Breast epithelium (tissue), 3 donors: ENCODE measurements at regions not wholly inside any gene's neighbourhood (a gene's known extent, or its start where the extent isn't known, plus 50 kb on each side); places are given as distances from the start of the nearest gene placed in this dataset.

ENCODE experiments used
- POLR2A ChIP-seq: fragments of 450-650 bp; IDR thresholded peaks from one replicate; pipeline ENCODE4 v1.6.1; 2016; ENCODE audit warnings: antibody characterized with exemption, mild to moderate bottlenecking, moderate library complexity
- TF ChIP-seq, protein P1 (sequence below), 3 donors: fragments of 450-650 bp; IDR thresholded peaks; one replicate each; pipeline ENCODE4 v1.5.1; 2016 to 2017; ENCODE audit warnings: antibody characterized with exemption in 3 of 3, mild to moderate bottlenecking in 3 of 3, moderate library complexity in 3 of 3

DNA sequence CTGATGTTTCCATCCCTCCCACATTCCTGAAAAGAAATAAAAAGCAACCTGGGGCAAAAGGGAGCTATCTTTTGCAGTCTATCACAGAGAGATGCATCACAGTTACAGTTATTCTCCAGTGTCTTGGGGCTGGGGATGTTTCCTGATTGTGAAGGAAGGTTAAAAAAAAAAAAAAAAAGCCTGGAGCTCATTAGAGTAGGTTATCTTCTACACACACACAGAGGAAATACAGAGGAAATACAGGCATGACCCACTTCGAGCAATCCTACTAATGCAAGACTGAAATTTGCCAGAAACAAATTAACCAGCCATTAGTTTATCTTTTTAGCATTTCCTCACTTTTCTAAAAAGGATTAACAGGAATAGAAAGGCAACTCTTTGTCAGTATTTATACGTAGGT lies 89.4 kb upstream of the CLMP start:
- TF ChIP-seq, protein P1, sequence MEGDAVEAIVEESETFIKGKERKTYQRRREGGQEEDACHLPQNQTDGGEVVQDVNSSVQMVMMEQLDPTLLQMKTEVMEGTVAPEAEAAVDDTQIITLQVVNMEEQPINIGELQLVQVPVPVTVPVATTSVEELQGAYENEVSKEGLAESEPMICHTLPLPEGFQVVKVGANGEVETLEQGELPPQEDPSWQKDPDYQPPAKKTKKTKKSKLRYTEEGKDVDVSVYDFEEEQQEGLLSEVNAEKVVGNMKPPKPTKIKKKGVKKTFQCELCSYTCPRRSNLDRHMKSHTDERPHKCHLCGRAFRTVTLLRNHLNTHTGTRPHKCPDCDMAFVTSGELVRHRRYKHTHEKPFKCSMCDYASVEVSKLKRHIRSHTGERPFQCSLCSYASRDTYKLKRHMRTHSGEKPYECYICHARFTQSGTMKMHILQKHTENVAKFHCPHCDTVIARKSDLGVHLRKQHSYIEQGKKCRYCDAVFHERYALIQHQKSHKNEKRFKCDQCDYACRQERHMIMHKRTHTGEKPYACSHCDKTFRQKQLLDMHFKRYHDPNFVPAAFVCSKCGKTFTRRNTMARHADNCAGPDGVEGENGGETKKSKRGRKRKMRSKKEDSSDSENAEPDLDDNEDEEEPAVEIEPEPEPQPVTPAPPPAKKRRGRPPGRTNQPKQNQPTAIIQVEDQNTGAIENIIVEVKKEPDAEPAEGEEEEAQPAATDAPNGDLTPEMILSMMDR (IDR thresholded peaks at IDR 0.05): no peak
- no peak for TF ChIP-seq POLR2A
